ENCODE measurements at regions not wholly inside any gene's neighbourhood (a gene's known extent, or its start where the extent isn't known, plus 50 kb on each side); places are given as distances from the start of the nearest gene placed in this dataset.

DNA sequence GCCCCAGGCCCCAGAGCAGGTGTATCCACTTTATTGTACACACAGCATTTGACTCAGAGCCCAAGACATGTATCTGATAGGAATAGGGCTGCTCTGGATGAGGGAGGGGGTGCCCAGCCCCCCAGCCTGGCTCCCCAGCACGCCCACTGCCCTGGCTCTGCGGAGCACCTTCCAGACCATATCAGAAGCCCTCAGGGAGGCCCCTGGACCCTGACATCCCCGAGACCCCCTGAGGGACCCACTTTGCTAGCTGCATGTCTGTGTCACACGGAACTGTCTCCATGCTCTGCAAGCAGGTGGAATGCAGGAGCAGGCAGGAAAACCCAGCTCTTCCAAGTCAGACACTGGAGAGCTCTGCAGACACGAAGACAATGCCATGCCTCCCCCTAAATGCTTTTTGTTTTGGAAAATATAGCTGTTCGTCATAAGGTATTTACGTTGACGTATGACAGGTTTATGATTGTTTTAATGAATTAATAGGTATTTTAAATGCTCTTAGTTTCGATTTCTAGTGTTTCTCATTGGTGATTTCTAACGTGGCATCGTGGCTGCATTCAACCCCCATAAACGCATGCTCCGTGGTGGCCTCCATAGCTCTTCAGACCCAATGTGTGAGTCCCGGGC lies 92.8 kb upstream of the INSIG1 start:
- no peak for DNase-seq
- peak overlapping the region; percentile 97 for H3K27ac Mint-ChIP-seq
- H3K4me3 Mint-ChIP-seq = peak overlapping the region; percentile 71
- no peak for ATAC-seq
- ChIA-PET CTCF (interaction anchor here (0.7 to 2.5 kb wide), 8 partner anchors 11 to 277 kb away, joined by 3 to 13 read pairs (median 8); partner anchors contain the start of gene INSIG1), POLR2A (interaction anchor here (0.6 to 3.3 kb wide), 5 partner anchors 15 to 243 kb away, joined by 3 to 69 read pairs (median 3); partner anchors contain the start of gene INSIG1)
- H3K36me3 Mint-ChIP-seq (ENCODE audit: low read depth) = peaks cover 7% of the 10 kb centered on the region
- no peaks in the 10 kb centered on the region for H3K9me3 Mint-ChIP-seq (ENCODE audit: insufficient read depth)
- H3K27me3 Mint-ChIP-seq (ENCODE audit: low read depth) = no peaks in the 10 kb centered on the region
- H3K4me1 Mint-ChIP-seq (ENCODE audit: low read depth) = peaks cover 27% of the 10 kb centered on the region

DNA sequence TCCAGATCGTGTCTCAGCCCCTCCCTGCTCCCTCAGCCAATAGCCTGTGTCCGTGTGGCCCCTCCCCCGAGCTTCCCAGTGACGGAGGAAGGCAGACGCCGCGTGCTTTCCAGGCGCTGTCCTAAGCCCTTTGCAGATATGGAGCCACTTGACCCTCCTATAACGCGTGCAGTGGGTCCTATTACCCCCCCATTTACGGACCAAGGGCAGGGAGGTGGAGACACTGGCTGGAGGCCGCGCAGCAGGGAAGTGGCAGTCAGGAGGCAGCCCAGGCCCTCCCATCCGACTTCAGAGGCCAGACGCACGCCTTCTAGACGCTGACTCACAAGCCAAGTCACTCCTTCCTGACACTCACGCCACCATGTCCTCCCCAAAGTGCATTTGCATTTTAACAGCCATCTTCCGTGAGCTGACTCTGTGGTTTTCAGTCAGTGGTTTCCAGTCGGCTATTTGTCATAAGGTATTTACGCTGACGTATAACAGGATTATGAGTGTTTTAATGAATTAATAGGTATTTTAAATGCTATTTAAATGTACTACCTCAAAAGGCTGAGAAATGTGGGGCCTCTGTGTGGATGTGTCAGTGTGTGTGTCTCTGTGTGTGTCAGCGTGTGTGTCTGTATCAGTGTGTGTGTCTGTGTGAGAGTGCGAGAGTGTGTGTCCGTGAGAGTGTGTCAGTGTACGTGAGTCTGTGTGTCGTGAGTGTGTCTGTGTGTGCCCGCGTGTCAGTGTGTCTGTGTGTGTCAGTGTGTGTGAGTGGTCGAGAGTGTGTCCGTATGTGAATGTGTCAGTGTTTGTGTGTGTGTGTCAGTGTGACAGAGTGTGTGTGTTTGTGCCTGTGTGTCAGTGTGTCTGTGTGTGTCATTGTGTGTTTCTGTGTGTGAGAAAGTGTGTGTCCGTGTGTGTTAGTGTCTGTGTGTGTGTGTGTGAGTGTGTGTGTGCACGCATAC lies 92.0 kb upstream of the INSIG1 start:
- CTCF ChIA-PET = interaction anchor here (1.0 to 2.5 kb wide), 8 partner anchors 11 to 278 kb away, joined by 3 to 13 read pairs (median 8); partner anchors contain the start of gene INSIG1
- Mint-ChIP-seq H3K27me3 (ENCODE audit: low read depth) (no peaks in the 10 kb centered on the region), H3K4me1 (ENCODE audit: low read depth) (peaks cover 27% of the 10 kb centered on the region), H3K27ac (peak overlapping the region; percentile 97), H3K36me3 (ENCODE audit: low read depth) (peaks cover 7% of the 10 kb centered on the region), H3K4me3 (peak overlapping the region; percentile 71), H3K9me3 (ENCODE audit: insufficient read depth) (no peaks in the 10 kb centered on the region)
- POLR2A ChIA-PET = interaction anchor here (0.6 to 3.3 kb wide), 6 partner anchors 16 to 243 kb away, joined by 3 to 69 read pairs (median 3); partner anchors contain the start of gene INSIG1
- DNase-seq (peak; percentile 96), ATAC-seq (peak; percentile 95)

DNA sequence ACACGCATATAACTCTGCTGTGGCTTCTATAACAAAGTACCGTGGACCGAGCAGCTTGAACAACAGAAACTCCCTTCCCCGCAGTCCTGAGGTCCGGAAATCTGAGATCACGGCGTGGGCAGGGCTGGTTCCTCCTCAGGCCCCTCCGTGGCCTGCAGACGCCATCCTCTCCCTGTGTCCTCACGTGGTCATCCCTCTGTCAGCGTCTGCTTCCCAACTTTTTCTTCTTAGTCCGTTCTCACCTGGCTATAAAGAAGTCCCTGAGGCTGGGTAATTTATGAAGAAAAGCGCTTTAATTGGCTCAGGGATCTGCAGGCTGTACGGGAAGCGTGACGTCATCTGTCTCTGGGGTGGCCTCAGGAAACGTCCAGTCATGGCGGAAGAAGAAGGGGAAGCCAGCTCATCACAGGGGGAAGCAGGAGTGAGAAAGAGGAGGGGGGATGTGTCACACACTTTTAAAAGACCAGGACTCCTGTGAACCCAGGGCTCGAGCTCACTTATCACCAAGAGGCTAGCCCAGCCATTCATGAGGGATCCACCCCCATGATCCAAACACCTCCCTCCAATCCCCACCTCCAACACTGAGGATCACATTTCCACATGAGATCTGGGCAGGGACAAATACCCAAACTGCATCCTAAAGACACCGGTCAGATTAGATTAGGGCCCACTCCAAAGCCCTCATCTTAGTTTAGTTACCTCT lies 91.2 kb upstream of the INSIG1 start:
- no peaks in the 10 kb centered on the region for H3K27me3 Mint-ChIP-seq (ENCODE audit: low read depth)
- ChIA-PET CTCF (interaction anchor here (1.3 to 2.5 kb wide), 4 partner anchors 10 to 279 kb away, joined by 3 to 13 read pairs (median 8); no protein-coding TSS in a partner anchor), POLR2A (interaction anchor here (0.6 to 3.3 kb wide), 3 partner anchors 92 to 138 kb away, joined by 3 to 69 read pairs (median 4); partner anchors contain the start of gene INSIG1)
- DNase-seq (peak; percentile 69), ATAC-seq (peak; percentile 25)
- peak overlapping the region; percentile 97 for H3K27ac Mint-ChIP-seq
- H3K36me3 Mint-ChIP-seq (ENCODE audit: low read depth) = peaks cover 7% of the 10 kb centered on the region
- H3K9me3 Mint-ChIP-seq (ENCODE audit: insufficient read depth) = no peaks in the 10 kb centered on the region
- H3K4me1 Mint-ChIP-seq (ENCODE audit: low read depth) = peaks cover 27% of the 10 kb centered on the region
- peak overlapping the region; percentile 71 for H3K4me3 Mint-ChIP-seq

GRCh38 chr7:155207326-155208002 lies 90.2 kb upstream of the INSIG1 start:
- Mint-ChIP-seq H3K36me3 (ENCODE audit: low read depth) (peaks cover 7% of the 10 kb centered on the region), H3K27ac (peak overlapping the region; percentile 56), H3K4me1 (ENCODE audit: low read depth) (peaks cover 27% of the 10 kb centered on the region), H3K9me3 (ENCODE audit: insufficient read depth) (no peaks in the 10 kb centered on the region), H3K4me3 (no peak overlapping the region), H3K27me3 (ENCODE audit: low read depth) (no peaks in the 10 kb centered on the region)
- CTCF ChIA-PET = no interaction called here
- ATAC-seq (no peak), DNase-seq (no peak)
- POLR2A ChIA-PET = interaction anchor here (3.3 kb wide), 1 partner anchor 91 kb away, joined by 69 read pairs; the partner anchor contains the start of gene INSIG1

GRCh38 chr7:155208681-155209477 lies 88.8 kb upstream of the INSIG1 start:
- ATAC-seq = no peak
- H3K36me3 Mint-ChIP-seq (ENCODE audit: low read depth) = peaks cover 7% of the 10 kb centered on the region
- peaks cover 27% of the 10 kb centered on the region for H3K4me1 Mint-ChIP-seq (ENCODE audit: low read depth)
- H3K4me3 Mint-ChIP-seq = no peak overlapping the region
- H3K27ac Mint-ChIP-seq = no peak overlapping the region
- POLR2A ChIA-PET = no interaction called here
- H3K27me3 Mint-ChIP-seq (ENCODE audit: low read depth) = no peaks in the 10 kb centered on the region
- CTCF ChIA-PET = no interaction called here
- no peak for DNase-seq
- H3K9me3 Mint-ChIP-seq (ENCODE audit: insufficient read depth) = no peaks in the 10 kb centered on the region

DNA sequence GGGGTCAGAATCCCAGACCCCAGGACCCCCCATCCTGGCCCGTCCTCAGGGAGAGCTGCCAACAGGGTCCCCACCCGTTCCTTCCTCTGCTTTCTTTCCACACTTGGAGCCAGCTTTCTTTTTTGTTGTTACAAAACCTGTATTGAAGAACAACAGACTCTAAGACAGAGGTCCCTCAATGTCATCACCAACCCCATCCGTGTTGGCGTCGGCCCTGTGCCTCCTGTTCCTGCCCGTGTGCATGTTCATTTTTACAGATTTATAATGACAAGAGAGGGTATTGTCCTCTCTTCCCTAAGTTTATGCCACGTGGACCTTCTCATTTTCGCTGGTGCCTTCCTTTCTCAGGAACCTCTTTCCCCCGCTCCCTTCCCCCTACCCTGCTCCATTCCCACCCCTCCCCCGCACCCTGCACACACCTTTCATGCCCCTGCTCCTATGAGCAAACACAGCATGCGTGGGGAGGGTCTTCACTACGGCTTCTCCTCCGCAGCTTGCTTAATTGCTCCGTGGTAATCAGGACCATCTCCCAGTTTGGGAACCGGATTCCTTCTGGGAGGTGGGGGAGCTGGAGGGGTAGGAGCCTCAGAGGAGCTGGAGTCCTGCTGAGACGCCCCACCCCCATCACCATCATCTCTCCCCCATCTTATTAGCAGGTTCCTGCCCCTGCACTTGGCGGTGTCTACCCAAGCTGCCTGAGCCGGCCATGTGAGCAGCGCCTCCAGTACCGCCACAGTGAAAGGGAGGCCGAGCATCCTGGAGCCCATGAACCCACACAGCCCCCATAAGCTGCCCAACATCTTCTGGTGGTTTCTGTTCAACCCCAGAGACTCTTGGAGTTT lies 88.0 kb upstream of the INSIG1 start:
- ChIA-PET POLR2A (no interaction called here), CTCF (interaction anchor here (1.0 kb wide), 1 partner anchor 282 kb away, joined by 3 read pairs; no protein-coding TSS in a partner anchor)
- H3K36me3 Mint-ChIP-seq (ENCODE audit: low read depth) = peaks cover 7% of the 10 kb centered on the region
- ATAC-seq = no peak
- H3K27ac Mint-ChIP-seq = no peak overlapping the region
- no peak overlapping the region for H3K4me3 Mint-ChIP-seq
- peaks cover 3% of the 10 kb centered on the region for H3K27me3 Mint-ChIP-seq (ENCODE audit: low read depth)
- peak; percentile 34 for DNase-seq
- no peaks in the 10 kb centered on the region for H3K9me3 Mint-ChIP-seq (ENCODE audit: insufficient read depth)
- peaks cover 30% of the 10 kb centered on the region for H3K4me1 Mint-ChIP-seq (ENCODE audit: low read depth)

- peaks cover 3% of the 10 kb centered on the region for H3K27me3 Mint-ChIP-seq (ENCODE audit: low read depth)
- H3K4me3 Mint-ChIP-seq = no peak overlapping the region
- CTCF ChIA-PET = interaction anchor here (1.0 kb wide), 1 partner anchor 283 kb away, joined by 3 read pairs; no protein-coding TSS in a partner anchor
- DNase-seq = no peak
- no peak for ATAC-seq
- POLR2A ChIA-PET = no interaction called here
- no peak overlapping the region for H3K27ac Mint-ChIP-seq
- no peaks in the 10 kb centered on the region for H3K9me3 Mint-ChIP-seq (ENCODE audit: insufficient read depth)
- peaks cover 24% of the 10 kb centered on the region for H3K4me1 Mint-ChIP-seq (ENCODE audit: low read depth)
- peaks cover 5% of the 10 kb centered on the region for H3K36me3 Mint-ChIP-seq (ENCODE audit: low read depth)
Observed at GRCh38 chr7:155210356-155210755, 87.3 kb upstream of the INSIG1 start.

DNA sequence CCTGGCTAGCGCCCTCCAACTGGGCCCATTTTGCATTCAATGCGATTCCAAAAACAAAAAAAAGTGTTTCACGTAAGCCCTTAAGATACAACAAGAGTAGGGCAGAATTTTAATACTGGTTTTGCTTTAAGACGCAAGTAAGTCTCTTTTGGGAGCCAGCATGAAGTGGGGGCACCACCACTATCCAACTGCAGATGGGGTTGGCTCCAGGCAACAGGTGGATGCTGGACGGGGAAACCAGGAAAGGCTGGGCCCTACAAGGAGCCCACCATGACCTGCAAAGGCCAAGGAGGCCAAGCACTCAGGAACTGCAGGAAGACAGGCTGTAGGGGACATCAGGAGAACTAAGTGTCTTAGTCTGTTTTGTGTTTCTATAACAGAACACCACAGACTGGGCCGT lies 86.5 kb upstream of the INSIG1 start:
- H3K9me3 Mint-ChIP-seq (ENCODE audit: insufficient read depth) = no peaks in the 10 kb centered on the region
- no peak for ATAC-seq
- CTCF ChIA-PET = interaction anchor here (1.0 kb wide), 1 partner anchor 283 kb away, joined by 3 read pairs; no protein-coding TSS in a partner anchor
- DNase-seq = no peak
- H3K27me3 Mint-ChIP-seq (ENCODE audit: low read depth) = peaks cover 4% of the 10 kb centered on the region
- peaks cover 2% of the 10 kb centered on the region for H3K36me3 Mint-ChIP-seq (ENCODE audit: low read depth)
- H3K4me3 Mint-ChIP-seq = no peak overlapping the region
- H3K4me1 Mint-ChIP-seq (ENCODE audit: low read depth) = peaks cover 16% of the 10 kb centered on the region
- H3K27ac Mint-ChIP-seq = no peak overlapping the region
- POLR2A ChIA-PET = no interaction called here

GRCh38 chr7:155211761-155212160 lies 85.9 kb upstream of the INSIG1 start:
- Mint-ChIP-seq H3K27me3 (ENCODE audit: low read depth) (peaks cover 4% of the 10 kb centered on the region), H3K27ac (no peak overlapping the region), H3K4me3 (no peak overlapping the region), H3K9me3 (ENCODE audit: insufficient read depth) (no peaks in the 10 kb centered on the region), H3K36me3 (ENCODE audit: low read depth) (peaks cover 2% of the 10 kb centered on the region), H3K4me1 (ENCODE audit: low read depth) (peaks cover 10% of the 10 kb centered on the region)
- CTCF ChIA-PET = interaction anchor here (0.9 to 1.1 kb wide), 2 partner anchors 133 to 284 kb away, joined by 5 read pairs; no protein-coding TSS in a partner anchor
- POLR2A ChIA-PET = no interaction called here
- ATAC-seq (no peak), DNase-seq (no peak)

Measured in activated CD8-positive, alpha-beta T cell treated with anti-CD3 and anti-CD28 coated beads, Interleukin-2, amount 10 ng/mL, durations not matched to agents 7 days and 5 days (primary cell).